ENCODE measurements at regions not wholly inside any gene's neighbourhood (a gene's known extent, or its start where the extent isn't known, plus 50 kb on each side); places are given as distances from the start of the nearest gene placed in this dataset.
A peak's percentile ranks its signal among the peaks of the same experiment; 100 is the strongest.
"Not testable (repeated sequence)": the region's sequence is repeated elsewhere in the genome, so short reads cannot be mapped to it uniquely, and the experiment has no call there.

DNA sequence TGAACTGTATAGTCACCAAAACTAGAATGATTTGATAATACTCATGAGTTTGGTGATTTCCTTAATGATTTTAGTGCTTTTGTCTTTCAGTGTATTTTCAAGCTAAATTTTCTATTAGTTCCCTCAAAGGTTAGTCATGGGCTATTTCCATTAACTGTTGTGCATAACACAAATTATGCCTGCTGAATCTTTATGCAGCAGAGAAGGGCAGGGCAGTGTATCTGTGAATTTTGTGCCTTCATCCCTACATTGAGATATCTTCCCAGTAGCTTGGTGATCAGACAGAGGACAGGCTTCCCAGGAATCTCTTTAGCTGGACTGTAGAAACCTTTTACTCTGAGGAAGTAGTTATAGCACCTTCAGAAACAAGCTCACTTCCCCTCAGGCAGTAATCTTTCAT lies 1036.9 kb downstream of the EFNA5 start:
- no peak for DNase-seq (ENCODE audit: low read depth, low spot score)
- Histone ChIP-seq H3K79me2 (ENCODE audit: insufficient read depth, low read length) (no peaks in the 10 kb centered on the region), H3K27ac (ENCODE audit: low read depth, low read length) (no peak overlapping the region), H3K9ac (ENCODE audit: low read length) (no peak overlapping the region), H4K20me1 (ENCODE audit: insufficient read depth) (no peaks in the 10 kb centered on the region), H3K9me3 (ENCODE audit: control insufficient read depth in 1 of 2, insufficient read depth in 1 of 2, low read depth in 1 of 2, low read length in 2 of 2) (no peaks in the 10 kb centered on the region), H3K9me2 (ENCODE audit: insufficient read depth) (no peaks in the 10 kb centered on the region), H3K4me3 (replicated peaks in 1 of 2; ENCODE audit: low read depth in 1 of 2, low read length in 2 of 2) (no peak overlapping the region), H2AFZ (ENCODE audit: low read depth, low read length, poor library complexity, severe bottlenecking) (peak overlapping the region; percentile 71), H3K36me3 (ENCODE audit: control insufficient read depth in 1 of 2, insufficient read depth in 2 of 2, low read length in 2 of 2) (no peaks in the 10 kb centered on the region), H3K4me2 (ENCODE audit: low read length) (no peak overlapping the region), H3K27me3 (ENCODE audit: insufficient read depth, low read length) (no peaks in the 10 kb centered on the region), H3K4me1 (ENCODE audit: control insufficient read depth in 1 of 2, insufficient read depth in 2 of 2, low read length in 2 of 2) (no peaks in the 10 kb centered on the region)
- intact Hi-C loops (cut with micrococcal nuclease): no loop called here
- RAD21 ChIA-PET (ENCODE audit: low non-redundant PET in 1 of 2, low total read pairs in 2 of 2, uncharacterized antibody in 2 of 2, unreplicated experiment in 2 of 2): no interaction called here
- POLR2A ChIA-PET: no interaction called here
- CTCF ChIA-PET: no interaction called here
- TF ChIP-seq YY1 (IDR thresholded peaks at IDR 0.05; ENCODE audit: extremely low read depth, insufficient replicate concordance, low read depth, low read length): no peak
- no peak for TF ChIP-seq ZNF274 (IDR thresholded peaks at IDR 0.05; ENCODE audit: low read depth, low read length)
- TF ChIP-seq SP1 (IDR thresholded peaks at IDR 0.05; ENCODE audit: low read depth): no peak
- TF ChIP-seq, protein P1, sequence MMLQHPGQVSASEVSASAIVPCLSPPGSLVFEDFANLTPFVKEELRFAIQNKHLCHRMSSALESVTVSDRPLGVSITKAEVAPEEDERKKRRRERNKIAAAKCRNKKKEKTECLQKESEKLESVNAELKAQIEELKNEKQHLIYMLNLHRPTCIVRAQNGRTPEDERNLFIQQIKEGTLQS (IDR thresholded peaks at IDR 0.05): no peak
- no peak for TF ChIP-seq EZH2phosphoT487 (IDR thresholded peaks at IDR 0.05; ENCODE audit: borderline replicate concordance)
- TF ChIP-seq EZH2 (IDR thresholded peaks at IDR 0.05): no peak
- no peak for TF ChIP-seq SRF (IDR thresholded peaks at IDR 0.05; ENCODE audit: low read depth)
- no peak for TF ChIP-seq CEBPB (IDR thresholded peaks at IDR 0.05; ENCODE audit: low read depth)
- TF ChIP-seq FOSL1 (IDR thresholded peaks at IDR 0.05; ENCODE audit: low read depth): no peak
- TF ChIP-seq ELF1 (IDR thresholded peaks at IDR 0.05; ENCODE audit: borderline replicate concordance, low read depth): no peak
- TF ChIP-seq MAX (IDR thresholded peaks at IDR 0.05): no peak
- no peak for TF ChIP-seq RAD21 (IDR thresholded peaks at IDR 0.05; ENCODE audit: low read depth)
- no TSS peak for BruUV-seq (replicated peaks)
- ATAC-seq: no peak

DNA sequence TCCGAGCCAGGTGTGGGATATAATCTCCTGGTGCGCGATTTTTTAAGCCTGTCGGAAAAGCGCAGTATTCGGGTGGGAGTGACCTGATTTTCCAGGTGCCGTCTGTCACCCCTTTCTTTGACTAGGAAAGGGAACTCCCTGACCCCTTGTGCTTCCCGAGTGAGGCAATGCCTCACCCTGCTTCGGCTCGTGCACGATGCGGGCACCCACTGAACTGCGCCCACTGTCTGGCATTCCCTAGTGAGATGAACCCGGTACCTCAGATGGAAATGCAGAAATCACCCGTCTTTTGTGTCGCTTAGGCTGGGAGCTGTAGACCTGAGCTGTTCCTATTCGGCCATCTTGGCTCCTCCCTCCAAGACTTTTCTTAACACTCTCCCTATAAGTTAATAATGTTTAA lies 1042.3 kb downstream of the EFNA5 start:
- H4K20me1 ChIP-seq (ENCODE audit: insufficient read depth); H3K4me2 ChIP-seq (ENCODE audit: low read length); H2AFZ ChIP-seq (ENCODE audit: low read depth, low read length, poor library complexity, severe bottlenecking); CTCF ChIA-PET; H3K9me3 ChIP-seq (ENCODE audit: control insufficient read depth in 1 of 2, insufficient read depth in 1 of 2, low read depth in 1 of 2, low read length in 2 of 2); intact Hi-C loops (cut with micrococcal nuclease); H3K9ac ChIP-seq (ENCODE audit: low read length); H3K27me3 ChIP-seq (ENCODE audit: insufficient read depth, low read length); BruUV-seq (replicated peaks); H3K9me2 ChIP-seq (ENCODE audit: insufficient read depth); DNase-seq (ENCODE audit: low read depth, low spot score); H3K79me2 ChIP-seq (ENCODE audit: insufficient read depth, low read length); H3K4me3 ChIP-seq (replicated peaks in 1 of 2; ENCODE audit: low read depth in 1 of 2, low read length in 2 of 2); H3K36me3 ChIP-seq (ENCODE audit: control insufficient read depth in 1 of 2, insufficient read depth in 2 of 2, low read length in 2 of 2); H3K4me1 ChIP-seq (ENCODE audit: control insufficient read depth in 1 of 2, insufficient read depth in 2 of 2, low read length in 2 of 2); ATAC-seq; RAD21 ChIA-PET (ENCODE audit: low non-redundant PET in 1 of 2, low total read pairs in 2 of 2, uncharacterized antibody in 2 of 2, unreplicated experiment in 2 of 2); POLR2A ChIA-PET; H3K27ac ChIP-seq (ENCODE audit: low read depth, low read length): not testable (repeated sequence)

Measured in HCT116 (cell line).